B cell (primary cell): ENCODE measurements at regions not wholly inside any gene's neighbourhood (a gene's known extent, or its start where the extent isn't known, plus 50 kb on each side); places are given as distances from the start of the nearest gene placed in this dataset.

Experiments
- ATAC-seq: fragments of 200-7000 bp; cut with Tn5 transposase; one replicate; pipeline ENCODE4 v1.10.0; 2021; ENCODE audit warnings: low read depth, mild to moderate bottlenecking, moderate number of reproducible peaks, moderate library complexity
- CTCF ChIA-PET: fragments of 350-600 bp; sonication (Branson Sonifier 250); formaldehyde crosslinking; loops from one replicate; lab custom pipeline; 2021; ENCODE audit warnings: antibody characterized with exemption, inconsistent platforms; lab: Charles Lee
- POLR2A ChIA-PET: fragments of 350-600 bp; sonication (Branson Sonifier 250); formaldehyde crosslinking; loops from one replicate; lab custom pipeline; 2021; ENCODE audit warnings: antibody characterized with exemption; lab: Charles Lee
- DNase-seq: peaks from one replicate; pipeline ENCODE4 v3.0.0; 2013
- H2AFZ ChIP-seq: 2 replicates; pipeline ENCODE4 v1.6.1; 2012; ENCODE audit warnings: mild to moderate bottlenecking, low read depth, low read length; ENCODE audit not compliant: insufficient read depth, poor library complexity, severe bottlenecking
- H3K27ac ChIP-seq, 2 donors: 1 replicate in 1 of 2; 2 replicates in 1 of 2; pipeline ENCODE4 v1.5.1; 2012 to 2013; ENCODE audit warnings: low read length in 2 of 2, mild to moderate bottlenecking in 2 of 2, moderate library complexity in 1 of 2
- H3K27me3 ChIP-seq, 4 experiments: fragments of 200-600 bp in 1 of 4; sonication (generic) in 1 of 4; replicated peaks in 1 of 4; 1 replicate in 2 of 4; 2 replicates in 2 of 4; pipeline versions ENCODE4 v1.6.1 to v1.7.0; 2013 to 2016; ENCODE audit warnings: low read length in 3 of 4, mild to moderate bottlenecking in 2 of 4, mixed read lengths in 1 of 4, moderate library complexity in 1 of 4; ENCODE audit not compliant: insufficient read depth in 4 of 4, control insufficient read depth in 3 of 4; ENCODE audit errors: control extremely low read depth in 1 of 4
- H3K36me3 ChIP-seq, 2 experiments: replicated peaks in 1 of 2; 1 replicate in 1 of 2; 2 replicates in 1 of 2; pipeline versions ENCODE4 v1.6.1 to v1.7.1; 2013; ENCODE audit warnings: low read length in 1 of 2; ENCODE audit not compliant: insufficient read depth in 2 of 2, control insufficient read depth in 1 of 2; ENCODE audit errors: control extremely low read depth in 1 of 2, extremely low read depth in 1 of 2
- H3K4me1 ChIP-seq, 2 donors: fragments of 200-600 bp in 1 of 2; sonication (generic) in 1 of 2; 1 replicate in 1 of 2; 2 replicates in 1 of 2; pipeline versions ENCODE4 v1.5.1 to v1.6.1; 2013 to 2017; ENCODE audit warnings: low read length in 2 of 2; ENCODE audit not compliant: control insufficient read depth in 2 of 2, insufficient read depth in 2 of 2
- H3K4me2 ChIP-seq: replicated peaks from 2 replicates; pipeline ENCODE3; 2012; ENCODE audit warnings: mild to moderate bottlenecking, low read depth, low read length; ENCODE audit not compliant: poor library complexity, severe bottlenecking
- H3K4me3 ChIP-seq, 5 experiments: fragments of 200-600 bp in 1 of 5; sonication (generic) in 1 of 5; 1 replicate in 3 of 5; 2 replicates in 2 of 5; pipeline versions ENCODE4 v1.5.1 to v1.7.0; 2011 to 2016; ENCODE audit warnings: low read length in 4 of 5, mild to moderate bottlenecking in 4 of 5, low read depth in 2 of 5, control low read depth in 1 of 5, moderate library complexity in 1 of 5; ENCODE audit not compliant: insufficient read depth in 1 of 5; ENCODE audit errors: control extremely low read depth in 1 of 5, extremely low read depth in 1 of 5
- H3K79me2 ChIP-seq: fragments of 200-600 bp; sonication (generic); one replicate; pipeline ENCODE4 v1.6.0; 2016; ENCODE audit warnings: low read length; ENCODE audit not compliant: control insufficient read depth, insufficient read depth
- H3K9ac ChIP-seq: fragments of 200-600 bp; sonication (generic); 2 replicates; pipeline ENCODE4 v1.6.1; 2017; ENCODE audit warnings: mild to moderate bottlenecking, low read length, moderate library complexity
- H3K9me3 ChIP-seq, 3 donors: one replicate each; pipeline versions ENCODE4 v1.6.1 to v1.7.1; 2013; ENCODE audit warnings: low read length in 2 of 3; ENCODE audit not compliant: control insufficient read depth in 2 of 3, insufficient read depth in 1 of 3; ENCODE audit errors: control extremely low read depth in 1 of 3
- H4K20me1 ChIP-seq: 2 replicates; pipeline ENCODE4 v1.6.0; 2012; ENCODE audit warnings: mild to moderate bottlenecking, low read length; ENCODE audit not compliant: insufficient read depth, control insufficient read depth, poor library complexity, severe bottlenecking
- H3K27ac Mint-ChIP-seq: one replicate; pipeline ENCODE4 v1.8.0; 2021; ENCODE audit warnings: mixed read lengths
- H3K27me3 Mint-ChIP-seq: one replicate; pipeline ENCODE4 v1.8.0; 2021; ENCODE audit warnings: mixed read lengths
- H3K4me1 Mint-ChIP-seq: one replicate; pipeline ENCODE4 v1.8.0; 2021; ENCODE audit warnings: mixed read lengths
- H3K4me3 Mint-ChIP-seq: one replicate; pipeline ENCODE4 v1.8.0; 2021; ENCODE audit warnings: mixed read lengths
- H3K9me3 Mint-ChIP-seq: one replicate; pipeline ENCODE4 v1.8.0; 2022; ENCODE audit warnings: mixed read lengths; ENCODE audit not compliant: insufficient read depth
- EZH2 ChIP-seq: IDR thresholded peaks from 2 replicates; pipeline ENCODE4 v1.6.1; 2012; ENCODE audit warnings: borderline replicate concordance, low read depth, mild to moderate bottlenecking, moderate library complexity, low read length; ENCODE audit not compliant: insufficient read depth, poor library complexity, severe bottlenecking
- WGBS: methylation state at CpG from one replicate; pipeline ENCODE4 v1.1.5; 2013; ENCODE audit warnings: missing lambda C conversion rate; ENCODE audit not compliant: insufficient coverage; 5-methylcytosine and 5-hydroxymethylcytosine counted together
- intact Hi-C: fragments of 100-400 bp; cut with micrococcal nuclease; formaldehyde crosslinking; loops from one replicate; pipeline ENCODE4 v1.10.0; 2022
- TF ChIP-seq, protein P1 (sequence below): fragments of 200-600 bp; IDR thresholded peaks from one replicate; pipeline ENCODE4 v1.8.0; 2022; ENCODE audit warnings: antibody characterized with exemption, mild to moderate bottlenecking

DNA sequence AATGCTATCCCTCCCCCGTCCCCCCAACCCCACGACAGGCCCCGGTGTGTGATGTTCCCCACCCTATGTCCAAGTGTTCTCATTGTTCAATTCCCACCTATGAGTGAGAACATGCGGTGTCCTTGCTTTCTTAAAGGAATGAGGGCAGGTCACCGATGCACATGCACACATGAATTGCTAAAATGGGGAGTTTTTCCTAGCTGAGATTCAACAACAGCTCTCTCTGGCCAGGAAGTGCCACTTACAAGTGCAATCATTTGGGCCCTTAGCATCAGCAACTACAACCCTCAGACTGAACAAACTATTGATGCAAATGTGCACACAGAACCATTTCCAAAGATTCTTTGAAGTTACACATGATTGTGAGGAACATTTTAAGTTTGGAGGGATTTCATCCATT is 95.7 kb upstream of the IQCM start:
- ATAC-seq (no peak), DNase-seq (no peak)
- ChIA-PET POLR2A (no interaction called here), CTCF (no interaction called here)
- H3K4me3 Mint-ChIP-seq: no peak overlapping the region
- Histone ChIP-seq H3K4me2 (no peak overlapping the region), H3K27me3 (no peaks in the 10 kb centered on the region), H3K36me3 (no peaks in the 10 kb centered on the region), H3K4me3 (no peak overlapping the region), H3K79me2 (no peaks in the 10 kb centered on the region), H4K20me1 (no peaks in the 10 kb centered on the region), H3K9ac (no peak overlapping the region), H3K9me3 (no peaks in the 10 kb centered on the region), H2AFZ (no peak overlapping the region), H3K27ac (no peak overlapping the region), H3K4me1 (no peaks in the 10 kb centered on the region)
- TF ChIP-seq, protein P1, sequence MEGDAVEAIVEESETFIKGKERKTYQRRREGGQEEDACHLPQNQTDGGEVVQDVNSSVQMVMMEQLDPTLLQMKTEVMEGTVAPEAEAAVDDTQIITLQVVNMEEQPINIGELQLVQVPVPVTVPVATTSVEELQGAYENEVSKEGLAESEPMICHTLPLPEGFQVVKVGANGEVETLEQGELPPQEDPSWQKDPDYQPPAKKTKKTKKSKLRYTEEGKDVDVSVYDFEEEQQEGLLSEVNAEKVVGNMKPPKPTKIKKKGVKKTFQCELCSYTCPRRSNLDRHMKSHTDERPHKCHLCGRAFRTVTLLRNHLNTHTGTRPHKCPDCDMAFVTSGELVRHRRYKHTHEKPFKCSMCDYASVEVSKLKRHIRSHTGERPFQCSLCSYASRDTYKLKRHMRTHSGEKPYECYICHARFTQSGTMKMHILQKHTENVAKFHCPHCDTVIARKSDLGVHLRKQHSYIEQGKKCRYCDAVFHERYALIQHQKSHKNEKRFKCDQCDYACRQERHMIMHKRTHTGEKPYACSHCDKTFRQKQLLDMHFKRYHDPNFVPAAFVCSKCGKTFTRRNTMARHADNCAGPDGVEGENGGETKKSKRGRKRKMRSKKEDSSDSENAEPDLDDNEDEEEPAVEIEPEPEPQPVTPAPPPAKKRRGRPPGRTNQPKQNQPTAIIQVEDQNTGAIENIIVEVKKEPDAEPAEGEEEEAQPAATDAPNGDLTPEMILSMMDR: no peak
- TF ChIP-seq EZH2: no peak
- intact Hi-C loops: no loop called here
- no peaks in the 10 kb centered on the region for H3K9me3 Mint-ChIP-seq
- no peaks in the 10 kb centered on the region for H3K27me3 Mint-ChIP-seq
- no peak overlapping the region for H3K27ac Mint-ChIP-seq
- no CpG with 5 or more reads among the region's 5 CpGs for WGBS
- H3K4me1 Mint-ChIP-seq: no peaks in the 10 kb centered on the region

DNA sequence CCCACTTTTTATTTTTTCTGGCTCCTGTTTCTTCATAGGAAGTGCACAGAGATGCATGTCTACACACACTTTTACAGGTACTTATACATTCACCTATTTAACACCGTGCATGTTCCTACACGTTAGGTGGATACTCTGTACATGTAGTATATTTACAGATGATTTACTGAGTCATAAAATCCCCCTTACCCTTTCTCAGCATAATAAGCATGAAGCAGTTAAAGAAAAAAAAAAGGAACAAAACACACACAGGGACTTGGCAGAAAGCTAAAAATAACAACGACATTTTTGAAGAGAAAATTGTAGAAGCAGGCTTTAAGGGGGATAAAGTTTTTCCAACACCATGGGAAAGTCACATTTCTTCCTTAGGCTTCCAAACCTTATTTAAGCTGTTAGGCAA is 96.4 kb upstream of the IQCM start:
- no peaks in the 10 kb centered on the region for H3K27me3 ChIP-seq
- Mint-ChIP-seq H3K9me3 (no peaks in the 10 kb centered on the region), H3K4me3 (no peak overlapping the region), H3K27ac (no peak overlapping the region), H3K27me3 (no peaks in the 10 kb centered on the region), H3K4me1 (no peaks in the 10 kb centered on the region)
- no peak overlapping the region for H3K4me3 ChIP-seq
- H3K9me3 ChIP-seq: no peaks in the 10 kb centered on the region
- POLR2A ChIA-PET: no interaction called here
- H3K9ac ChIP-seq: no peak overlapping the region
- no peak overlapping the region for H2AFZ ChIP-seq
- intact Hi-C loops: no loop called here
- CTCF ChIA-PET: interaction anchor here (0.6 kb wide), 1 partner anchor 51 kb away, joined by 3 read pairs; no protein-coding TSS in a partner anchor
- H3K4me1 ChIP-seq: no peaks in the 10 kb centered on the region
- no peaks in the 10 kb centered on the region for H4K20me1 ChIP-seq
- no peak for DNase-seq
- WGBS: no CpG with 5 or more reads among the region's 3 CpGs
- TF ChIP-seq, protein P1: no peak
- no peak for TF ChIP-seq EZH2
- no peak for ATAC-seq
- no peaks in the 10 kb centered on the region for H3K36me3 ChIP-seq
- H3K27ac ChIP-seq: no peak overlapping the region
- no peak overlapping the region for H3K4me2 ChIP-seq
- H3K79me2 ChIP-seq: no peaks in the 10 kb centered on the region
